Mammary epithelial cell (primary cell): ENCODE measurements at regions not wholly inside any gene's neighbourhood (a gene's known extent, or its start where the extent isn't known, plus 50 kb on each side); places are given as distances from the start of the nearest gene placed in this dataset.

Experiments used
- EZH2 ChIP-seq: IDR thresholded peaks from 2 replicates; pipeline ENCODE4 v1.6.1; 2012; ENCODE audit warnings: low read length, inconsistent platforms, borderline replicate concordance
- TF ChIP-seq, protein P1 (sequence below), 2 donors: IDR thresholded peaks in 1 of 2; conservative IDR thresholded peaks in 1 of 2; 2 replicates each; pipeline ENCODE4 v1.5.1; 2011 to 2012; ENCODE audit warnings: inconsistent platforms in 2 of 2, low read length in 2 of 2, mild to moderate bottlenecking in 2 of 2, control low read depth in 1 of 2, low read depth in 1 of 2; ENCODE audit not compliant: insufficient read depth in 1 of 2; ENCODE audit errors: extremely low read depth in 1 of 2

DNA sequence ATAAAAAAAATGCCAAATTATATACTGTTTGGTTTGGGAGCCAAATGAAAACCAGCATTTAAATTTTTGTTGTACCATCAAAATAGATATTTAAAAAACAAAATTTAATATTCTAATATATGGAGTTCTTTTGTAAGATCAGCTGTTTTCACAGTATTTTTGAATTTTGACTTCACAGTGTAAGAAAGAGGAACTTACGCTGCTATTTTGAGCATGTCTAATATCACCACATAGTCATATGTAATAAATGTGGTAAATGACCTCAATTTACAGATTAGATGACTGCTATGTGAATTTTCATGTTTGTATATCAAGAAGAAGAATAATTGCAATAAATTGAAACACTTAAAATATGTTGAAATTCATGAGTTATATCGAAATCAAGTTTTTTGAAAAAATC lies 189.6 kb downstream of the ARRDC4 start:
- TF ChIP-seq, protein P1, sequence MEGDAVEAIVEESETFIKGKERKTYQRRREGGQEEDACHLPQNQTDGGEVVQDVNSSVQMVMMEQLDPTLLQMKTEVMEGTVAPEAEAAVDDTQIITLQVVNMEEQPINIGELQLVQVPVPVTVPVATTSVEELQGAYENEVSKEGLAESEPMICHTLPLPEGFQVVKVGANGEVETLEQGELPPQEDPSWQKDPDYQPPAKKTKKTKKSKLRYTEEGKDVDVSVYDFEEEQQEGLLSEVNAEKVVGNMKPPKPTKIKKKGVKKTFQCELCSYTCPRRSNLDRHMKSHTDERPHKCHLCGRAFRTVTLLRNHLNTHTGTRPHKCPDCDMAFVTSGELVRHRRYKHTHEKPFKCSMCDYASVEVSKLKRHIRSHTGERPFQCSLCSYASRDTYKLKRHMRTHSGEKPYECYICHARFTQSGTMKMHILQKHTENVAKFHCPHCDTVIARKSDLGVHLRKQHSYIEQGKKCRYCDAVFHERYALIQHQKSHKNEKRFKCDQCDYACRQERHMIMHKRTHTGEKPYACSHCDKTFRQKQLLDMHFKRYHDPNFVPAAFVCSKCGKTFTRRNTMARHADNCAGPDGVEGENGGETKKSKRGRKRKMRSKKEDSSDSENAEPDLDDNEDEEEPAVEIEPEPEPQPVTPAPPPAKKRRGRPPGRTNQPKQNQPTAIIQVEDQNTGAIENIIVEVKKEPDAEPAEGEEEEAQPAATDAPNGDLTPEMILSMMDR (conservative IDR thresholded peaks at IDR 0.05 in 1 of 2, IDR thresholded peaks at IDR 0.05 in 1 of 2; ENCODE audit: extremely low read depth in 1 of 2, insufficient read depth in 1 of 2, low read depth in 1 of 2, low read length in 2 of 2) = no peak
- TF ChIP-seq EZH2 = no peak
